Neural crest cell (in vitro differentiated cells): ENCODE measurements at regions not wholly inside any gene's neighbourhood (a gene's known extent, or its start where the extent isn't known, plus 50 kb on each side); places are given as distances from the start of the nearest gene placed in this dataset.

Source experiments
- DNase-seq: peaks from one replicate; pipeline ENCODE4 v3.0.0; 2021; ENCODE audit warnings: low read depth, mixed read lengths, low spot score
- H3K27ac Mint-ChIP-seq: one replicate; pipeline ENCODE4 v1.8.0; 2021; ENCODE audit warnings: mild to moderate bottlenecking, mixed read lengths; ENCODE audit not compliant: unreplicated experiment
- H3K27me3 Mint-ChIP-seq: 2 replicates; pipeline ENCODE4 v1.8.0; 2021; ENCODE audit warnings: low read depth, mild to moderate bottlenecking, mixed read lengths
- H3K36me3 Mint-ChIP-seq: 2 replicates; pipeline ENCODE4 v1.8.0; 2021; ENCODE audit warnings: low read depth, mild to moderate bottlenecking, mixed read lengths
- H3K4me1 Mint-ChIP-seq: 2 replicates; pipeline ENCODE4 v1.8.0; 2021; ENCODE audit warnings: mixed read lengths
- H3K4me3 Mint-ChIP-seq: one replicate; pipeline ENCODE4 v1.8.0; 2021; ENCODE audit warnings: mild to moderate bottlenecking, mixed read lengths
- H3K9me3 Mint-ChIP-seq: 2 replicates; pipeline ENCODE4 v1.8.0; 2021; ENCODE audit warnings: mixed read lengths
- TF ChIP-seq, protein P1 (sequence below): fragments of 200-600 bp; sonication (generic); conservative IDR thresholded peaks from 2 replicates; pipeline ENCODE4 v1.5.0; 2021; ENCODE audit warnings: antibody characterized with exemption, mild to moderate bottlenecking

DNA sequence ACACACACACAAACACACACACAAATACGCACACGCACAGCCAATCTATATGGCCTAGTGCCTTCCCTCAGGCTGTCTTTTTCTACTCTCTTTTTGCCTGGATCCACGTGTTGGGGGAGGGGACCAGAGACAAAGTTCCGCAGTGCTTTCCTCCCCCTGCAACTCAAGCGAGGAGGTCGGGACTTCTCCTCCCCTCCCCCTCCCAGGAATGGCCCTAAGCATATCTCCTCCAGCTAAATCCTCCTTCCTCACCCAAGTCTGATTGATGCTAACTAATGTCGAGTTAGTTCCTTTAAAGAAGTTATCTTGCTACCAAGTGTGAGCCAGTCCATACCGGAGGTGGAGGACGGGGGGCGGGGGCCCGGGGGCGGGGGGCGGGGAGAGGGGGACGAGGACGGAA is 141.2 kb upstream of the ZIC3 start:
- Mint-ChIP-seq H3K4me1 (peaks cover 14% of the 10 kb centered on the region), H3K27me3 (peaks cover 93% of the 10 kb centered on the region), H3K4me3 (peak overlapping the region; percentile 31), H3K9me3 (no peaks in the 10 kb centered on the region), H3K36me3 (no peaks in the 10 kb centered on the region), H3K27ac (no peak overlapping the region)
- DNase-seq, result no peak
- TF ChIP-seq, protein P1, sequence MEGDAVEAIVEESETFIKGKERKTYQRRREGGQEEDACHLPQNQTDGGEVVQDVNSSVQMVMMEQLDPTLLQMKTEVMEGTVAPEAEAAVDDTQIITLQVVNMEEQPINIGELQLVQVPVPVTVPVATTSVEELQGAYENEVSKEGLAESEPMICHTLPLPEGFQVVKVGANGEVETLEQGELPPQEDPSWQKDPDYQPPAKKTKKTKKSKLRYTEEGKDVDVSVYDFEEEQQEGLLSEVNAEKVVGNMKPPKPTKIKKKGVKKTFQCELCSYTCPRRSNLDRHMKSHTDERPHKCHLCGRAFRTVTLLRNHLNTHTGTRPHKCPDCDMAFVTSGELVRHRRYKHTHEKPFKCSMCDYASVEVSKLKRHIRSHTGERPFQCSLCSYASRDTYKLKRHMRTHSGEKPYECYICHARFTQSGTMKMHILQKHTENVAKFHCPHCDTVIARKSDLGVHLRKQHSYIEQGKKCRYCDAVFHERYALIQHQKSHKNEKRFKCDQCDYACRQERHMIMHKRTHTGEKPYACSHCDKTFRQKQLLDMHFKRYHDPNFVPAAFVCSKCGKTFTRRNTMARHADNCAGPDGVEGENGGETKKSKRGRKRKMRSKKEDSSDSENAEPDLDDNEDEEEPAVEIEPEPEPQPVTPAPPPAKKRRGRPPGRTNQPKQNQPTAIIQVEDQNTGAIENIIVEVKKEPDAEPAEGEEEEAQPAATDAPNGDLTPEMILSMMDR, result no peak

DNA sequence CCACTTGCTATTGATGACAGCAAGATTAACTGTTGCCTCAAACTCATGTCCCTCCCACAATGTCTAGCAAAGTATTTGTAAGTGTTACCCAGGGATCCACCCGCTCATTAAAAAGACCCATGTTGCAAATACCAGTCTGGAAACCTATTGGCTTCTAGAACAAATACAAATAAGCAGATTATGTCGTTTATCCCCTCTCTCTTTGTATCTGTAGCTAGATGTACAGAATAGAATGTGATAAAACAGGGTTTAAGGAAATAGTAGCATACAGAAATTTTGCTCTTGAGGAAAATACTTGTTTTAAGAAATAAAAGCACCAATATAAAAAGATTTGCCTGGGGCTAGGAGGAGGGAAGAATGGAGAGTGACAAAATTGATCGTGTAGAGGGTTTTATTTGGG is 142.7 kb upstream of the ZIC3 start:
- Mint-ChIP-seq H3K4me1 (peaks cover 14% of the 10 kb centered on the region), H3K27ac (no peak overlapping the region), H3K36me3 (no peaks in the 10 kb centered on the region), H3K9me3 (no peaks in the 10 kb centered on the region), H3K27me3 (peaks cover 85% of the 10 kb centered on the region), H3K4me3 (no peak overlapping the region)
- TF ChIP-seq, protein P1, result no peak
- no peak for DNase-seq

DNA sequence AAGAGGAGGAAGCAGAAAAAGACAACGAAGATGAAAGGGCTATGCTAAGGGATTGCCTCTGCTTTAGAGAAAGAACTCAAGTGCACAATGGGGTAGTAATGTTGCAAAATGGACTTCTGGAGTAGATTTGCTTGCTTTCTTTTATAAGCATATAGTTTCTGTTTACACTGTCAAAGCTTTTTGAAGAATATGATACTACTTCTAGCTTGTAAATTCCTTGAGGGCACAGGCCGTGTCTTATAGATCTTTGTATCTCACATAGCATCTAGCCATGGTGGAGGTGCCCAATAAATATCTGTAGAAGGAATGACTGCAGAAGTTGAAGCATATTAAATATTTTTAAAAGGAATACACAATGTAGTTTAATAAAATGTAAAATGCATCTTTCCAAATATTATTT is 147.8 kb upstream of the ZIC3 start:
- H3K27me3 Mint-ChIP-seq, result peaks cover 40% of the 10 kb centered on the region
- TF ChIP-seq, protein P1, result no peak
- DNase-seq, result no peak
- no peaks in the 10 kb centered on the region for H3K9me3 Mint-ChIP-seq
- no peak overlapping the region for H3K4me3 Mint-ChIP-seq
- H3K27ac Mint-ChIP-seq, result no peak overlapping the region
- no peaks in the 10 kb centered on the region for H3K36me3 Mint-ChIP-seq
- H3K4me1 Mint-ChIP-seq, result no peaks in the 10 kb centered on the region

DNA sequence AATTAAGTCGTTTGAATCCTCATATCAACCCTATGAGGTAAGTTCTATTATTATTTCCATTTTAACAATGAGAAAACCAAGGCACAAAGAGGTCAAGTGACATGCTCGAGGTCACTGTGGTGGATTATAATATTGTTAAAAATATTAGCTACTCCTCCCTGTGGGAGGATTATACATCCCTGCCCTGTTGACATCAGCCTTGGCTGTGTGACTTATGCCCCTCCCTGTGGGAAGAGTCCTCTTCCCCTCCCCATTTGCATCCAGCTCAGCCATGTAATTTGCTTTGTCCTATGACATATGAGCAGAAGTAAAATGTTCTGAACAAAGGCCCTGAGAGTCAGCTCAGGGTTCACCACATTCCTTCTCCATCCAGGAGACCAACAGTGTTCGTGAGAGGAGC is 152.7 kb upstream of the ZIC3 start:
- H3K4me3 Mint-ChIP-seq, result no peak overlapping the region

DNA sequence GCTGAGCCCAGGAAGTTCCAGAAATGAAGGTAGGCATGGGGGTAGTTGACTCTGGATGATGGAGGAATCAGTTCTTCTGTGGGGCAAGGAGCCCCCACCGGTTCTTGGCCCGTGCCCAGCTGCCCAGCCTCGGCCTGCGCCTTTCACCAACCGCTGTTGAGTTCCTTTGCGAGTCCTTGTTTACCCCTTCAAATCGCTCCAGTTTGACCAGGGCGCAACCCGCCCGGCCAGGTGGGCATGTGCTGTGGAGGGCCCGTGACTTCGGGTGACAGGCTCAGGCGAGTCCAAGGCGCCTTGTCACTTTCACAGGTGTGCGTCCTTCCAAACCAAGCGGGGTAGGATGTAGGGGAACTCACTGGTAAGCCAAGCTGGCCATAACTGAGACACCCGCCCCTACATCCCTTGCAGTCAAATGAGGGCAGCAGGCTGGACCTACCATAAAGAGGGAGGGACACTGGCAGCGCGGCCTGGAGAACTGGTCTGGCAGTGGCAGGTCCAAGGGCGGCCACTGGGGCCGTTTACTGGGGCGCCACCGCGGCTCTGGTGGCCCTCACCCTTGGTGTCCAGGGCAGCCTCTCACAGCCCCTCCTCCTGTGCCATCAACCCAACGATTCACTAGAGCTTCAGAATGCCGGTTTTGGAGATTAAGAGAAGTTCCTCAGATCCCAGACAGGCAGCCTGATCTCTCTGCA is 160.3 kb upstream of the ZIC3 start:
- TF ChIP-seq, protein P1, result no peak
- no peaks in the 10 kb centered on the region for H3K4me1 Mint-ChIP-seq
- H3K36me3 Mint-ChIP-seq, result no peaks in the 10 kb centered on the region
- peaks cover 5% of the 10 kb centered on the region for H3K9me3 Mint-ChIP-seq
- H3K4me3 Mint-ChIP-seq, result no peak overlapping the region
- no peak for DNase-seq
- H3K27me3 Mint-ChIP-seq, result no peaks in the 10 kb centered on the region
- no peak overlapping the region for H3K27ac Mint-ChIP-seq

More for the DNA sequence above, 152.7 kb upstream of the ZIC3 start:
- H3K9me3 Mint-ChIP-seq, result no peaks in the 10 kb centered on the region
- H3K27me3 Mint-ChIP-seq, result peaks cover 6% of the 10 kb centered on the region
- TF ChIP-seq, protein P1, result no peak
- no peaks in the 10 kb centered on the region for H3K4me1 Mint-ChIP-seq
- DNase-seq, result no peak
- H3K36me3 Mint-ChIP-seq, result no peaks in the 10 kb centered on the region
- no peak overlapping the region for H3K27ac Mint-ChIP-seq
